Tibial artery (tissue), 4 donors: ENCODE measurements at regions not wholly inside any gene's neighbourhood (a gene's known extent, or its start where the extent isn't known, plus 50 kb on each side); places are given as distances from the start of the nearest gene placed in this dataset.
"Not testable (repeated sequence)": the region's sequence is repeated elsewhere in the genome, so short reads cannot be mapped to it uniquely, and the experiment has no call there.

Experiments used
- DNase-seq, 2 donors: peaks; one replicate each; pipeline ENCODE4 v3.0.0-alpha.2; 2019
- H3K27ac ChIP-seq, 2 donors: fragments of 200-600 bp; sonication (generic) in 1 of 2; 1 replicate in 1 of 2; 2 replicates in 1 of 2; pipeline ENCODE4 v1.5.1; 2018 to 2019; ENCODE audit warnings: mild to moderate bottlenecking in 1 of 2
- H3K27me3 ChIP-seq, 2 donors: fragments of 200-600 bp; sonication (generic) in 1 of 2; one replicate each; pipeline versions ENCODE4 v1.5.1 to v1.6.0; 2016 to 2019
- H3K36me3 ChIP-seq, 3 donors: fragments of 200-600 bp; sonication (generic) in 2 of 3; one replicate each; pipeline ENCODE4 v1.5.1; 2016 to 2019; ENCODE audit warnings: mild to moderate bottlenecking in 2 of 3
- H3K4me1 ChIP-seq, 4 donors: fragments of 200-600 bp; sonication (generic) in 2 of 4; 1 replicate in 3 of 4; 2 replicates in 1 of 4; pipeline ENCODE4 v1.5.1; 2016 to 2019
- H3K4me3 ChIP-seq, 2 donors: fragments of 200-600 bp; sonication (generic) in 1 of 2; 1 replicate in 1 of 2; 2 replicates in 1 of 2; pipeline ENCODE4 v1.5.1; 2018 to 2019; ENCODE audit warnings: mild to moderate bottlenecking in 2 of 2
- H3K9me3 ChIP-seq, 3 donors: fragments of 200-600 bp; sonication (generic) in 1 of 3; one replicate each; pipeline ENCODE4 v1.5.1; 2016 to 2019
- intact Hi-C: fragments of 100-400 bp; cut with DNase I; formaldehyde crosslinking; loops from one replicate; pipeline ENCODE4 v1.15.0; 2023; ENCODE audit warnings: low total_unique reads
- TF ChIP-seq, protein P1 (sequence below), 2 experiments: fragments of 200-600 bp in 1 of 2; fragments of 450-650 bp in 1 of 2; IDR thresholded peaks; one replicate each; pipeline ENCODE4 v1.5.1; 2017 to 2019; ENCODE audit warnings: antibody characterized with exemption in 2 of 2, mild to moderate bottlenecking in 1 of 2, moderate library complexity in 1 of 2

DNA sequence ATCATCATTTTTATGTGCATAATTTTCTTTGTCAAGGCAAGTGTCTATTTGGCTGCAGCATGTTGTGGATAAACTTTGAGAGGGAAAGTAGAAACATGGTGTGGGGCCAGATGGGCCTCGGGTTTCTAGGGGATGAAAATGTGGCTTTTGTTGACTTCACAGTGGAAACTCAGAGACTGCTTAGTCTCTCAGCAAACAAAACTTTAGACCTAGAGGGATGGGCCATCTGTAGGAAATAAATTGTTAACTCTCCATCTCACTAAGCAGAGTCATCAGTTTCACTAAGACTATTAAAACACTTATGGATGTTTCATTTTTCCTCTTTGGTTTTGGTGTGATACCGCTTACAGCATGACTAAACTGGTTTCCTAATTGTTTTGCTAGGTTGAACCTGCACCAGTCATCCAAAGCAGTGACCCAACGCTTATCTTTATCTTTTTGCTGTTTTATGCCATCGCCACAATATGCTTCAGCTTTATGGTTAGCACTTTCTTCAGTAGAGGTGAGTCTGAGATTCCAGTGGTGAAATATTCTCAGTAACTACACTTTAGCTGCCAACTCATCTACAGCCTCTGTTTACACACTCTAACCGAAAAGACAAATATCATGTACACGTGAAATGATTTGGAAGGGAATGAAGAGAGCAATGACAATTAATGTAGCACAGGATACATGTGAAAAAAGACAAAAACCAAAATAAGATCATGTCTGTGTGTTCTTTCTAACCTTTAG, 60.6 kb upstream of the CRYM start:
- H3K4me3 ChIP-seq: no peak overlapping the region
- intact Hi-C loops: no loop called here
- TF ChIP-seq, protein P1, sequence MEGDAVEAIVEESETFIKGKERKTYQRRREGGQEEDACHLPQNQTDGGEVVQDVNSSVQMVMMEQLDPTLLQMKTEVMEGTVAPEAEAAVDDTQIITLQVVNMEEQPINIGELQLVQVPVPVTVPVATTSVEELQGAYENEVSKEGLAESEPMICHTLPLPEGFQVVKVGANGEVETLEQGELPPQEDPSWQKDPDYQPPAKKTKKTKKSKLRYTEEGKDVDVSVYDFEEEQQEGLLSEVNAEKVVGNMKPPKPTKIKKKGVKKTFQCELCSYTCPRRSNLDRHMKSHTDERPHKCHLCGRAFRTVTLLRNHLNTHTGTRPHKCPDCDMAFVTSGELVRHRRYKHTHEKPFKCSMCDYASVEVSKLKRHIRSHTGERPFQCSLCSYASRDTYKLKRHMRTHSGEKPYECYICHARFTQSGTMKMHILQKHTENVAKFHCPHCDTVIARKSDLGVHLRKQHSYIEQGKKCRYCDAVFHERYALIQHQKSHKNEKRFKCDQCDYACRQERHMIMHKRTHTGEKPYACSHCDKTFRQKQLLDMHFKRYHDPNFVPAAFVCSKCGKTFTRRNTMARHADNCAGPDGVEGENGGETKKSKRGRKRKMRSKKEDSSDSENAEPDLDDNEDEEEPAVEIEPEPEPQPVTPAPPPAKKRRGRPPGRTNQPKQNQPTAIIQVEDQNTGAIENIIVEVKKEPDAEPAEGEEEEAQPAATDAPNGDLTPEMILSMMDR (IDR thresholded peaks at IDR 0.05): no peak
- no peak overlapping the region for H3K27ac ChIP-seq
- no peaks in the 10 kb centered on the region for H3K27me3 ChIP-seq
- DNase-seq: no peak
- no peaks in the 10 kb centered on the region for H3K9me3 ChIP-seq
- H3K4me1 ChIP-seq: no peaks in the 10 kb centered on the region
- H3K36me3 ChIP-seq: peaks cover 0 to 10% (median 0%) of the 10 kb centered on the region in 3 donors

GRCh38 chr16:21336231-21336630, 58.1 kb upstream of the CRYM start:
- Histone ChIP-seq H3K9me3 (no peaks in the 10 kb centered on the region), H3K4me1 (no peaks in the 10 kb centered on the region), H3K27ac (no peak overlapping the region), H3K4me3 (no peak overlapping the region), H3K36me3 (peaks cover 0 to 10% (median 0%) of the 10 kb centered on the region in 3 donors), H3K27me3 (no peaks in the 10 kb centered on the region)
- intact Hi-C loops: no loop called here
- TF ChIP-seq, protein P1 (IDR thresholded peaks at IDR 0.05): no peak
- no peak for DNase-seq

DNA sequence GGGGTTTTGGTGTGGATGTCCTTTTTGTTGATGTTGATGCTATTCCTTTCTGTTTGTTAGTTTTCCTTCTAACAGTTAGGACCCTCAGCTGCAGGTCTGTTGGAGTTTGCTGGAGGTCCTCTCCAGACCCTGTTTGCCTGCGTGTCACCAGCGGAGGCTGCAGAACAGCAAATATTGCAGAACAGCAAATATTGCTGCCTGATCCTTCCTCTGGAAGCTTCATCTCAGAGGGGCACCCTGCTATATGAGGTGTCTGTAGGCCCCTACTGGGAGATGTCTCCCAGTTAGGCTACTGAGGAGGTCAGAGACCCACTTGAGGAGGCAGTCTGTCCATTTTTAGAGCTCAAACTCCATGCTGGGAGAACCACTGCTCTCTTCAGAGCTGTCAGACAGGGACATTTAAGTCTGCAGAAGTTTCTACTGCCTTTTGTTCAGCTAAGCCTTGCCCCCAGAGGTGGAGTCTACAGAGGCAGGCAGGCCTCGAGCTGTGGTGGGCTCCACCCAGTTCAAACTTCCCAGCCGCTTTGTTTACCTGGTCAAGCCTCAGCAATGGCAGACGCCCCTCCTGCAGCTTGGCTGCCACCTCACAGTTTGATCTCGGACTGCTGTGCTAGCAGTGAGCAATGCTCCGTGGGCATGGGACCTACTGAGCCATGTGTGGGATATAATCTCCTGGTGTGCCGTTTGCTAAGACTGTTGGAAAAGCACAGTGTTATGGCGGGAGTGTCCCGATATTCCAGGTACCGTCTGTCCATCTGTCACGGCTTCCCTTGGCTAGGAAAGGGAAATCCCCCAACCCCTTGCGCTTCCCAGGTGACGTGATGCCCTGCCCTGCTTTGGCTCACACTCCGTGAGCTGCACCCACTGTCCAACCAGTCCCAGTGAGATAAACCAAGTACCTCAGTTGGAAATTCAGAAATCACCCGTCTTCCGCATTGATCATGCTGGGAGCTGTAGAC, 56.4 kb upstream of the CRYM start:
- DNase-seq, H3K27ac ChIP-seq, H3K4me1 ChIP-seq, H3K4me3 ChIP-seq, intact Hi-C loops, H3K9me3 ChIP-seq, H3K27me3 ChIP-seq: not testable (repeated sequence)
- peaks cover 0 to 10% (median 0%) of the 10 kb centered on the region in 3 donors for H3K36me3 ChIP-seq

DNA sequence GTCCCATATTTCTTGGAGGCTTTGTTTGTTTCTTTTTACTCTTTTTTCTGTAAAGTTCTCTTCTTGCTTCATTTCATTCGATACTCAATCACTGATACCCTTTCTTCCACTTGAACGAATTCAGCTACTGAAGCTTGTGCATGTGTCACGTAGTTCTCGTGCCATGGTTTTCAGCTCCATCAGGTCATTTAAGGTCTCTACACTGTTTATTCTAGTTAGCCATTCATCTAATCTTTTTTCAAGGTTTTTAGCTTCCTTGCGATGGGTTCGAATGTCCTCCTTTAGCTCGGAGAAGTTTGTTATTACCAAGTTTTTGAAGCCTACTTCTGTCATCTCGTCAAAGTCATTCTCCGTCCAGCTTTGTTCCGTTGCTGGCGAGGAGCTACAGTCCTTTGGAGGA, 55.6 kb upstream of the CRYM start:
- H3K27ac ChIP-seq, intact Hi-C loops, H3K4me1 ChIP-seq, H3K27me3 ChIP-seq, H3K4me3 ChIP-seq, DNase-seq, H3K9me3 ChIP-seq: not testable (repeated sequence)
- H3K36me3 ChIP-seq: peaks cover 0 to 10% (median 0%) of the 10 kb centered on the region in 3 donors
